SU-DHL-6 (cell line): ENCODE measurements at regions not wholly inside any gene's neighbourhood (a gene's known extent, or its start where the extent isn't known, plus 50 kb on each side); places are given as distances from the start of the nearest gene placed in this dataset.

ENCODE experiments used
- H2AFZ ChIP-seq: fragments of 200-600 bp; sonication (generic); 2 replicates; pipeline ENCODE4 v1.6.1; 2014; ENCODE audit warnings: low read depth, mild to moderate bottlenecking, moderate library complexity, mixed read lengths, antibody characterized with exemption, low read length; ENCODE audit not compliant: severe bottlenecking
- H3F3A ChIP-seq: fragments of 200-600 bp; shearing (Covaris generic); 2 replicates; pipeline ENCODE4 v1.6.0; 2016; ENCODE audit warnings: antibody characterized with exemption, mild to moderate bottlenecking; ENCODE audit not compliant: insufficient read depth
- H3K27ac ChIP-seq: fragments of 200-600 bp; sonication (generic); 2 replicates; pipeline ENCODE4 v1.5.1; 2016; ENCODE audit warnings: low read depth, mild to moderate bottlenecking, low read length, moderate library complexity, mixed read lengths
- H3K27me3 ChIP-seq: fragments of 200-600 bp; sonication (generic), shearing (Covaris generic); 2 replicates; pipeline ENCODE4 v1.6.0; 2014; ENCODE audit warnings: mild to moderate bottlenecking, low read length
- H3K36me3 ChIP-seq: fragments of 200-600 bp; sonication (generic); 2 replicates; pipeline ENCODE4 v1.6.1; 2014; ENCODE audit warnings: mild to moderate bottlenecking, low read length, mixed read lengths
- H3K4me2 ChIP-seq: fragments of 300-600, 200-600 bp; shearing (Covaris generic), sonication (generic); 2 replicates; pipeline ENCODE4 v1.6.0; 2014; ENCODE audit warnings: low read length, low read depth, mild to moderate bottlenecking; ENCODE audit not compliant: poor library complexity, severe bottlenecking
- H3K4me3 ChIP-seq: fragments of 200-600 bp; sonication (generic); 2 replicates; pipeline ENCODE4 v1.5.1; 2014; ENCODE audit warnings: antibody characterized with exemption, low read length, mild to moderate bottlenecking, mixed read lengths; ENCODE audit not compliant: insufficient read depth, poor library complexity, severe bottlenecking
- H3K79me2 ChIP-seq: fragments of 200-600 bp; sonication (generic); 2 replicates; pipeline ENCODE4 v1.6.1; 2014; ENCODE audit warnings: mild to moderate bottlenecking, low read length, moderate library complexity; ENCODE audit not compliant: insufficient read depth
- H3K9ac ChIP-seq: fragments of 200-600 bp; sonication (generic); 2 replicates; pipeline ENCODE4 v1.7.0; 2014; ENCODE audit warnings: mild to moderate bottlenecking, low read length
- H3K9me2 ChIP-seq: fragments of 200-600 bp; sonication (generic); replicated peaks from 2 replicates; pipeline ENCODE4 v1.6.1; 2014; ENCODE audit warnings: low read length; ENCODE audit not compliant: insufficient read depth
- H3K9me3 ChIP-seq: fragments of 200-600 bp; sonication (generic); 2 replicates; pipeline ENCODE4 v1.6.1; 2014; ENCODE audit warnings: low read length, mixed read lengths; ENCODE audit not compliant: insufficient read depth
- H4K20me1 ChIP-seq: fragments of 200-600 bp; sonication (generic); 2 replicates; pipeline ENCODE4 v1.6.1; 2014; ENCODE audit warnings: low read depth, mild to moderate bottlenecking, antibody characterized with exemption, low read length, moderate library complexity, mixed read lengths
- EZH2phosphoT487 ChIP-seq: fragments of 200-600 bp; sonication (generic), shearing (Covaris generic); conservative IDR thresholded peaks from 2 replicates; pipeline ENCODE4 v1.6.1; 2018; ENCODE audit warnings: mild to moderate bottlenecking, antibody characterized with exemption, low read length, moderate library complexity, mixed read lengths
- TF ChIP-seq, protein P1 (sequence below): fragments of 200-600 bp; sonication (generic); IDR thresholded peaks from one replicate; pipeline ENCODE4 v1.5.1; 2017; ENCODE audit warnings: antibody characterized with exemption, mild to moderate bottlenecking, low read length, moderate library complexity; ENCODE audit not compliant: insufficient read depth, poor library complexity, severe bottlenecking

DNA sequence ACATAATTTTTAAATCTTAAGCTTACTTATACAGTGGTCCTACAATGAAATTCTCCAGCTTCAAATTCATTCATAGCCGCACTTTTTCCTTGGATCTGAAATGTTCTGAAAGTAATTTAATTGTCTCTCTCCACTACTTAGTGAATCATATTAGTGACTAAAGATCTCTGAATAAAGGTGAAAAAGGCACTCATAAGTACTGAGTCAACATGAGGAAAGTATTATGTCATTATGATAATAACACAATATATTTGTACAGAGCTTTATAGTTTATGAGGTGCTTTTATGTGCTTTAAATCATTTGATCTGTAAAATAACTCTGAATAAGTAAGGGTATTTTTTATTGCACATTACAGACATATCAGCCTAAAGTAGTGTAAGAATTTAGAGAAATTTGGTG lies 628.2 kb upstream of the SLITRK5 start:
- Histone ChIP-seq H3K9me3 (no peaks in the 10 kb centered on the region; the same call in 1 of the 2 replicates), H2AFZ (no peak overlapping the region)

DNA sequence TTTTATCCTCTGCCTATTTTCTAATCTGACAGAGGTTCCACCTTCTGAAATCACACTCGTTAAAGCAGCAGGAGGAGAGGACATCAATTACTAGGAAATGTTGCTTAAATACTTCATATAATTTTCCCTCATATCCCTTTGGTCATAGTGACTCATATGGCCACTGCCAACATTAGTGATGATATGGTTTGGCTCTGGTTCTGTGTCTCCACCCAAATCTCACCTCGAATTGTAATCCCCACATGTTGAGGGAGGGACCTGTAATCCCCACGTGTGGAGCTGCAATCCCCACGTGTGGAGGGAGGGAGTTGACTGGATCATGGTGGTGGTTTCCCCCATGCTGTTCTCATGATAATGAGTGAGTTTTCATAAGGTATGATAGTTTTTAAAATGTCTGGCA lies 618.4 kb upstream of the SLITRK5 start:
- Histone ChIP-seq H3K79me2 (no peaks in the 10 kb centered on the region), H3K4me2 (no peak overlapping the region), H3K36me3 (no peaks in the 10 kb centered on the region), H4K20me1 (no peaks in the 10 kb centered on the region), H2AFZ (no peak overlapping the region), H3K9ac (no peak overlapping the region), H3K27me3 (no peaks in the 10 kb centered on the region), H3K27ac (no peak overlapping the region), H3K9me2 (no peaks in the 10 kb centered on the region), H3K9me3 (no peaks in the 10 kb centered on the region), H3F3A (no peaks in the 10 kb centered on the region), H3K4me3 (no peak overlapping the region)
- TF ChIP-seq EZH2phosphoT487, result no peak
- TF ChIP-seq, protein P1, sequence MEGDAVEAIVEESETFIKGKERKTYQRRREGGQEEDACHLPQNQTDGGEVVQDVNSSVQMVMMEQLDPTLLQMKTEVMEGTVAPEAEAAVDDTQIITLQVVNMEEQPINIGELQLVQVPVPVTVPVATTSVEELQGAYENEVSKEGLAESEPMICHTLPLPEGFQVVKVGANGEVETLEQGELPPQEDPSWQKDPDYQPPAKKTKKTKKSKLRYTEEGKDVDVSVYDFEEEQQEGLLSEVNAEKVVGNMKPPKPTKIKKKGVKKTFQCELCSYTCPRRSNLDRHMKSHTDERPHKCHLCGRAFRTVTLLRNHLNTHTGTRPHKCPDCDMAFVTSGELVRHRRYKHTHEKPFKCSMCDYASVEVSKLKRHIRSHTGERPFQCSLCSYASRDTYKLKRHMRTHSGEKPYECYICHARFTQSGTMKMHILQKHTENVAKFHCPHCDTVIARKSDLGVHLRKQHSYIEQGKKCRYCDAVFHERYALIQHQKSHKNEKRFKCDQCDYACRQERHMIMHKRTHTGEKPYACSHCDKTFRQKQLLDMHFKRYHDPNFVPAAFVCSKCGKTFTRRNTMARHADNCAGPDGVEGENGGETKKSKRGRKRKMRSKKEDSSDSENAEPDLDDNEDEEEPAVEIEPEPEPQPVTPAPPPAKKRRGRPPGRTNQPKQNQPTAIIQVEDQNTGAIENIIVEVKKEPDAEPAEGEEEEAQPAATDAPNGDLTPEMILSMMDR, result no peak

More for the DNA sequence above, 628.2 kb upstream of the SLITRK5 start:
- H3K79me2 ChIP-seq, result no peaks in the 10 kb centered on the region
- H3K27ac ChIP-seq, result no peak overlapping the region
- H4K20me1 ChIP-seq, result no peaks in the 10 kb centered on the region
- no peaks in the 10 kb centered on the region for H3K27me3 ChIP-seq
- H3K9me2 ChIP-seq, result no peaks in the 10 kb centered on the region
- no peak overlapping the region for H3K4me3 ChIP-seq
- no peak overlapping the region for H3K9ac ChIP-seq
- H3K36me3 ChIP-seq, result no peaks in the 10 kb centered on the region
- no peak overlapping the region for H3K4me2 ChIP-seq
- TF ChIP-seq EZH2phosphoT487, result no peak
- TF ChIP-seq, protein P1, result no peak
- H3F3A ChIP-seq, result no peaks in the 10 kb centered on the region

DNA sequence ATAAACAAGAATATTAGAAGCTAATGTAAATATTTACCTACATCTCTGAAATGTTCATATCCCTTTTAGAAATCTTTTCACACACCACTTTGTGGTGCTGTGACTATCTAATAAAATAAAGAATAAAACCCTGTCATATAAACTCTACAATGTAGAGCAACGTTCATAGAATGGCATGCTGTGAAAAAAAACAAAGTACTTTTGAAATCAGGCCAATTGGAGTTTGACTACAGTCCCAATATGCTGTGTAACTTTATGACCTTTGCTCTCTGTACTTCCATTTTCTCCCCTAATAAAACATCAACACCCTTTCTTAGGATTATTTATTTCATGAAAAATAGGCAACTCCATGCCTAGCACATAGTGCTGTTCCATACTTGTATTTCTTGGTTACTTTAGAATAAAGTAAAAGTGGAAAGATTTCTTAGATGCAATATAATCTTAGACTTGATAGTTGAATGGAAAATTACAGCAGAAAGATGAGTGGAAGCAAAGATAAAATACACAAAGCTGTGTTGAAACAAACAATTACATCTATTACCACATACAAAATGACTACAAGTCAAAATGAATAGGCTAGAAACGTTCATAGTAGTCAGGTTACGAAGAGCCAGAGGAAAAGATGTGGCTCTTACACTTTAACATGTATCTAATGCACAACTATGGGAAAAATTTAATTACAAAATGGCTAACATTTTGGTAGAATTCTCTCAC lies 613.2 kb upstream of the SLITRK5 start:
- Histone ChIP-seq H3K9ac (no peak overlapping the region), H4K20me1 (no peaks in the 10 kb centered on the region), H3F3A (no peaks in the 10 kb centered on the region), H3K4me3 (no peak overlapping the region), H3K9me3 (no peaks in the 10 kb centered on the region), H3K27ac (no peak overlapping the region), H3K27me3 (no peaks in the 10 kb centered on the region), H3K9me2 (no peaks in the 10 kb centered on the region), H3K36me3 (no peaks in the 10 kb centered on the region), H2AFZ (no peak overlapping the region), H3K4me2 (no peak overlapping the region), H3K79me2 (no peaks in the 10 kb centered on the region)
- TF ChIP-seq EZH2phosphoT487, result no peak
- TF ChIP-seq, protein P1, result no peak
